Activated naive CD4-positive, alpha-beta T cell treated with anti-CD3 and anti-CD28 coated beads, Interleukin-2, amount 10 ng/mL, durations not matched to agents 7 days and 5 days (primary cell): ENCODE measurements at regions not wholly inside any gene's neighbourhood (a gene's known extent, or its start where the extent isn't known, plus 50 kb on each side); places are given as distances from the start of the nearest gene placed in this dataset.

Source experiments
- CTCF ChIA-PET: fragments of 350-600 bp; sonication (Branson Sonifier 250); formaldehyde crosslinking; loops from one replicate; lab custom pipeline; 2021; ENCODE audit warnings: antibody characterized with exemption; lab: Charles Lee
- DNase-seq: peaks from one replicate; pipeline ENCODE4 v3.0.0-alpha.2; 2020
- H3K27ac Mint-ChIP-seq: one replicate; pipeline ENCODE4 v1.8.0; 2021; ENCODE audit warnings: mild to moderate bottlenecking, moderate library complexity, mixed read lengths
- H3K27me3 Mint-ChIP-seq: one replicate; pipeline ENCODE4 v1.8.0; 2021; ENCODE audit warnings: mild to moderate bottlenecking, mixed read lengths
- H3K36me3 Mint-ChIP-seq: one replicate; pipeline ENCODE4 v1.8.0; 2021; ENCODE audit warnings: mixed read lengths
- H3K4me1 Mint-ChIP-seq: one replicate; pipeline ENCODE4 v1.8.0; 2021; ENCODE audit warnings: mixed read lengths
- H3K4me3 Mint-ChIP-seq: one replicate; pipeline ENCODE4 v1.8.0; 2021; ENCODE audit warnings: mild to moderate bottlenecking, moderate library complexity, mixed read lengths
- H3K9me3 Mint-ChIP-seq: one replicate; pipeline ENCODE4 v1.8.0; 2021; ENCODE audit warnings: mixed read lengths

- Mint-ChIP-seq H3K27me3 (no peaks in the 10 kb centered on the region), H3K4me3 (no peak overlapping the region), H3K36me3 (no peaks in the 10 kb centered on the region), H3K9me3 (peaks cover 5% of the 10 kb centered on the region), H3K4me1 (no peaks in the 10 kb centered on the region), H3K27ac (no peak overlapping the region)
- CTCF ChIA-PET, result no interaction called here
- DNase-seq, result no peak
Observed at GRCh38 chr2:7910752-7911151, 771.1 kb upstream of the ID2 start.

GRCh38 chr2:7911196-7911595, 770.7 kb upstream of the ID2 start:
- Mint-ChIP-seq H3K27ac (no peak overlapping the region), H3K36me3 (no peaks in the 10 kb centered on the region), H3K9me3 (peaks cover 5% of the 10 kb centered on the region), H3K4me1 (no peaks in the 10 kb centered on the region), H3K4me3 (no peak overlapping the region), H3K27me3 (no peaks in the 10 kb centered on the region)
- DNase-seq, result no peak
- CTCF ChIA-PET, result no interaction called here

- Mint-ChIP-seq H3K27me3 (no peaks in the 10 kb centered on the region), H3K9me3 (peaks cover 2% of the 10 kb centered on the region), H3K4me1 (no peaks in the 10 kb centered on the region), H3K27ac (no peak overlapping the region), H3K4me3 (no peak overlapping the region), H3K36me3 (no peaks in the 10 kb centered on the region)
- CTCF ChIA-PET, result no interaction called here
- no peak for DNase-seq
Observed at GRCh38 chr2:7913974-7914373, 767.9 kb upstream of the ID2 start.

- no peak overlapping the region for H3K27ac Mint-ChIP-seq
- H3K9me3 Mint-ChIP-seq, result no peaks in the 10 kb centered on the region
- no peaks in the 10 kb centered on the region for H3K27me3 Mint-ChIP-seq
- H3K4me3 Mint-ChIP-seq, result no peak overlapping the region
- H3K36me3 Mint-ChIP-seq, result no peaks in the 10 kb centered on the region
- H3K4me1 Mint-ChIP-seq, result no peaks in the 10 kb centered on the region
- CTCF ChIA-PET, result no interaction called here
- no peak for DNase-seq
Observed at GRCh38 chr2:7915302-7916091, 766.4 kb upstream of the ID2 start.

- H3K4me1 Mint-ChIP-seq, result no peaks in the 10 kb centered on the region
- H3K27me3 Mint-ChIP-seq, result no peaks in the 10 kb centered on the region
- no peak overlapping the region for H3K27ac Mint-ChIP-seq
- no peak overlapping the region for H3K4me3 Mint-ChIP-seq
- DNase-seq, result no peak
- H3K9me3 Mint-ChIP-seq, result no peaks in the 10 kb centered on the region
- H3K36me3 Mint-ChIP-seq, result no peaks in the 10 kb centered on the region
- CTCF ChIA-PET, result no interaction called here
Observed at GRCh38 chr2:7916670-7917069, 765.2 kb upstream of the ID2 start.

GRCh38 chr2:7919510-7919909, 762.3 kb upstream of the ID2 start:
- no peak for DNase-seq
- peaks cover 3% of the 10 kb centered on the region for H3K9me3 Mint-ChIP-seq
- H3K36me3 Mint-ChIP-seq, result peaks cover 1% of the 10 kb centered on the region
- CTCF ChIA-PET, result no interaction called here
- no peak overlapping the region for H3K4me3 Mint-ChIP-seq
- H3K27ac Mint-ChIP-seq, result no peak overlapping the region
- no peaks in the 10 kb centered on the region for H3K4me1 Mint-ChIP-seq
- no peaks in the 10 kb centered on the region for H3K27me3 Mint-ChIP-seq

- H3K4me3 Mint-ChIP-seq, result no peak overlapping the region
- DNase-seq, result no peak
- peaks cover 3% of the 10 kb centered on the region for H3K9me3 Mint-ChIP-seq
- no peaks in the 10 kb centered on the region for H3K27me3 Mint-ChIP-seq
- CTCF ChIA-PET, result no interaction called here
- H3K27ac Mint-ChIP-seq, result no peak overlapping the region
- no peaks in the 10 kb centered on the region for H3K4me1 Mint-ChIP-seq
- H3K36me3 Mint-ChIP-seq, result peaks cover 1% of the 10 kb centered on the region
Observed at GRCh38 chr2:7924023-7924762, 757.7 kb upstream of the ID2 start.

GRCh38 chr2:7925506-7925905, 756.4 kb upstream of the ID2 start:
- CTCF ChIA-PET, result no interaction called here
- H3K27me3 Mint-ChIP-seq, result no peaks in the 10 kb centered on the region
- peaks cover 1% of the 10 kb centered on the region for H3K36me3 Mint-ChIP-seq
- DNase-seq, result no peak
- no peak overlapping the region for H3K4me3 Mint-ChIP-seq
- H3K9me3 Mint-ChIP-seq, result peaks cover 3% of the 10 kb centered on the region
- H3K4me1 Mint-ChIP-seq, result no peaks in the 10 kb centered on the region
- H3K27ac Mint-ChIP-seq, result no peak overlapping the region

GRCh38 chr2:7927691-7928090, 754.2 kb upstream of the ID2 start:
- CTCF ChIA-PET, result no interaction called here
- no peak overlapping the region for H3K27ac Mint-ChIP-seq
- H3K4me1 Mint-ChIP-seq, result peaks cover 4% of the 10 kb centered on the region
- DNase-seq, result no peak
- H3K4me3 Mint-ChIP-seq, result no peak overlapping the region
- H3K36me3 Mint-ChIP-seq, result no peaks in the 10 kb centered on the region
- H3K27me3 Mint-ChIP-seq, result no peaks in the 10 kb centered on the region
- peaks cover 5% of the 10 kb centered on the region for H3K9me3 Mint-ChIP-seq

GRCh38 chr2:7929281-7929680, 752.6 kb upstream of the ID2 start:
- peaks cover 4% of the 10 kb centered on the region for H3K9me3 Mint-ChIP-seq
- H3K4me1 Mint-ChIP-seq, result peaks cover 4% of the 10 kb centered on the region
- no peak for DNase-seq
- CTCF ChIA-PET, result no interaction called here
- no peak overlapping the region for H3K27ac Mint-ChIP-seq
- no peaks in the 10 kb centered on the region for H3K27me3 Mint-ChIP-seq
- H3K36me3 Mint-ChIP-seq, result no peaks in the 10 kb centered on the region
- H3K4me3 Mint-ChIP-seq, result no peak overlapping the region

GRCh38 chr2:7930800-7931635, 750.8 kb upstream of the ID2 start:
- Mint-ChIP-seq H3K36me3 (no peaks in the 10 kb centered on the region), H3K27ac (no peak overlapping the region), H3K27me3 (no peaks in the 10 kb centered on the region), H3K9me3 (peaks cover 4% of the 10 kb centered on the region), H3K4me1 (peaks cover 4% of the 10 kb centered on the region), H3K4me3 (no peak overlapping the region)
- DNase-seq, result no peak
- CTCF ChIA-PET, result no interaction called here

GRCh38 chr2:7931808-7932207, 750.0 kb upstream of the ID2 start:
- H3K27me3 Mint-ChIP-seq, result no peaks in the 10 kb centered on the region
- no peak overlapping the region for H3K4me3 Mint-ChIP-seq
- no peaks in the 10 kb centered on the region for H3K36me3 Mint-ChIP-seq
- no peak for DNase-seq
- CTCF ChIA-PET, result no interaction called here
- peaks cover 4% of the 10 kb centered on the region for H3K9me3 Mint-ChIP-seq
- peaks cover 4% of the 10 kb centered on the region for H3K4me1 Mint-ChIP-seq
- no peak overlapping the region for H3K27ac Mint-ChIP-seq

- CTCF ChIA-PET, result no interaction called here
- H3K36me3 Mint-ChIP-seq, result no peaks in the 10 kb centered on the region
- peaks cover 4% of the 10 kb centered on the region for H3K9me3 Mint-ChIP-seq
Observed at GRCh38 chr2:7933672-7934071, 748.2 kb upstream of the ID2 start.

GRCh38 chr2:7934476-7934875, 747.4 kb upstream of the ID2 start:
- CTCF ChIA-PET, result no interaction called here
- no peaks in the 10 kb centered on the region for H3K27me3 Mint-ChIP-seq
- peaks cover 4% of the 10 kb centered on the region for H3K9me3 Mint-ChIP-seq
- peaks cover 4% of the 10 kb centered on the region for H3K4me1 Mint-ChIP-seq
- H3K36me3 Mint-ChIP-seq, result no peaks in the 10 kb centered on the region
- H3K4me3 Mint-ChIP-seq, result no peak overlapping the region
- no peak overlapping the region for H3K27ac Mint-ChIP-seq
- DNase-seq, result no peak

More at GRCh38 chr2:7933672-7934071, 748.2 kb upstream of the ID2 start:
- Mint-ChIP-seq H3K27ac (no peak overlapping the region), H3K4me3 (no peak overlapping the region), H3K4me1 (peaks cover 4% of the 10 kb centered on the region), H3K27me3 (no peaks in the 10 kb centered on the region)
- DNase-seq, result no peak
